BLaER1 (cell line): ENCODE measurements at regions not wholly inside any gene's neighbourhood (a gene's known extent, or its start where the extent isn't known, plus 50 kb on each side); places are given as distances from the start of the nearest gene placed in this dataset.
"Not testable (repeated sequence)": the region's sequence is repeated elsewhere in the genome, so short reads cannot be mapped to it uniquely, and the experiment has no call there.

Source experiments
- H3K27ac ChIP-seq: shearing (Covaris generic); formaldehyde crosslinking; 2 replicates; pipeline ENCODE4 v1.8.1; 2022
- H3K27me3 ChIP-seq: shearing (Covaris generic); formaldehyde crosslinking; 2 replicates; pipeline ENCODE4 v1.8.1; 2022
- H3K36me3 ChIP-seq: shearing (Covaris generic); formaldehyde crosslinking; 2 replicates; pipeline ENCODE4 v1.8.1; 2022
- H3K4me1 ChIP-seq: shearing (Covaris generic); formaldehyde crosslinking; 2 replicates; pipeline ENCODE4 v1.8.1; 2022
- H3K4me2 ChIP-seq: shearing (Covaris generic); formaldehyde crosslinking; 2 replicates; pipeline ENCODE4 v1.8.1; 2022
- H3K4me3 ChIP-seq: shearing (Covaris generic); formaldehyde crosslinking; 2 replicates; pipeline ENCODE4 v1.8.1; 2022
- H3K9ac ChIP-seq: shearing (Covaris generic); formaldehyde crosslinking; 2 replicates; pipeline ENCODE4 v1.8.1; 2022
- H3K9me3 ChIP-seq: shearing (Covaris generic); formaldehyde crosslinking; 2 replicates; pipeline ENCODE4 v1.8.1; 2022
- H4K20me1 ChIP-seq: shearing (Covaris generic); formaldehyde crosslinking; 2 replicates; pipeline ENCODE4 v1.8.1; 2022
- Cebpa-rat ChIP-seq: shearing (Covaris generic); IDR thresholded peaks from 2 replicates; pipeline ENCODE4 v1.8.1; 2022

DNA sequence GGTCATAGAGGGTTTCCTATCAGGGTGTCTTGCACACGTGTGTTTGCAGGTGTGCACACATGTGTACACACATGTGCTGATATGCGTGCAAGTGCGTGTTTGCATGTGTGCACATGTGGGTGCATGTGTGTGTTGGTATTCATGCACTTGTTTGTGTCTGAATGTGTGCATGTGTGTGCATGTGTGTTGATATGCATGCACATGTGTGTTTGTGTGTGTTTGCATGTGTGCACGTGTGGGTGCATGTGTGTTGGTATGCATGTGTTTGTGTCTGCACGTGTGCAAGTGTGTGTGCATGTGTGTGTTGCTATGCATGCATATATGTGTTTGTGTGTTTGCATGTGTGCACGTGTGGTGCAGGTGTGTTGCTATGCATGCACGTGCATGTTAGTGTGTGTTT is 150.5 kb downstream of the SOX1 start:
- H3K4me1 ChIP-seq = no peaks in the 10 kb centered on the region
- H3K27me3 ChIP-seq = no peaks in the 10 kb centered on the region

DNA sequence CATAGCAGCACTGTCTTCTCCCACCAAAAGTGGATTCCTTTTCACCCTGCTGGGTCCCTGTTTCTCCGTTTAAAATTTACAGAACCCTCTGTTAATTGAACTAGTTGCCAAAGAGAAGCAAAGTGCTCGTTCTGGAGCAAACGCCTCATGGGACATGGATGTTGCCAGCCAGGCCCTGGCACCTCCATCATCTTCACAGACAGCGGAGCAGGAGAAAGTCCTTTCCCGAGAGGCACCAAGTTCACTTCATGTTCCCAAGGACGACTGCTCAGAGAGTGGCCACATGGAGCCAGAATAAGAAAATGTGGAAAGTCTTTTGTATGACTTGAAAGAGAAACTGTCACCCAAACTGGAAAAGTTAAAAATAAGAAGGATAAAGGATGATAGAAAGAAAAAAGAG is 151.5 kb downstream of the SOX1 start:
- H3K27ac ChIP-seq = no peak overlapping the region
- no peak overlapping the region for H3K9ac ChIP-seq
- H3K27me3 ChIP-seq = no peaks in the 10 kb centered on the region
- H3K4me1 ChIP-seq = 0 out of 2 replicates have a peak, but pooled peaks cover 3% of the 10 kb centered on the region
- TF ChIP-seq Cebpa-rat = no peak
- H3K4me2 ChIP-seq = no peak overlapping the region
- H3K4me3 ChIP-seq = no peak overlapping the region
- no peaks in the 10 kb centered on the region for H4K20me1 ChIP-seq
- no peaks in the 10 kb centered on the region for H3K36me3 ChIP-seq
- no peaks in the 10 kb centered on the region for H3K9me3 ChIP-seq

More for the DNA sequence above, 150.5 kb downstream of the SOX1 start:
- TF ChIP-seq Cebpa-rat = no peak
- Histone ChIP-seq H3K9ac (no peak overlapping the region), H3K9me3 (no peaks in the 10 kb centered on the region), H3K36me3 (no peaks in the 10 kb centered on the region), H4K20me1 (no peaks in the 10 kb centered on the region), H3K27ac (no peak overlapping the region), H3K4me3 (no peak overlapping the region), H3K4me2 (no peak overlapping the region)

GRCh38 chr13:112219740-112220139 is 152.8 kb downstream of the SOX1 start:
- no peak overlapping the region for H3K9ac ChIP-seq
- 0 out of 2 replicates have a peak, but pooled peaks cover 3% of the 10 kb centered on the region for H3K4me1 ChIP-seq
- no peak overlapping the region for H3K4me3 ChIP-seq
- no peak overlapping the region for H3K4me2 ChIP-seq
- H3K9me3 ChIP-seq = no peaks in the 10 kb centered on the region
- H4K20me1 ChIP-seq = no peaks in the 10 kb centered on the region
- no peak for TF ChIP-seq Cebpa-rat
- H3K36me3 ChIP-seq = no peaks in the 10 kb centered on the region
- no peak overlapping the region for H3K27ac ChIP-seq
- H3K27me3 ChIP-seq = no peaks in the 10 kb centered on the region

- Histone ChIP-seq H3K9ac (no peak overlapping the region), H3K27ac (no peak overlapping the region), H3K36me3 (no peaks in the 10 kb centered on the region), H3K9me3 (no peaks in the 10 kb centered on the region), H3K4me3 (no peak overlapping the region), H3K27me3 (no peaks in the 10 kb centered on the region), H3K4me1 (0 out of 2 replicates have a peak, but pooled peaks cover 3% of the 10 kb centered on the region), H4K20me1 (no peaks in the 10 kb centered on the region), H3K4me2 (no peak overlapping the region)
- TF ChIP-seq Cebpa-rat = no peak
These were observed 153.4 kb downstream of the SOX1 start for GRCh38 chr13:112220296-112220875.

GRCh38 chr13:112220925-112221324 is 154.0 kb downstream of the SOX1 start:
- Histone ChIP-seq H3K4me1 (0 out of 2 replicates have a peak, but pooled peaks cover 3% of the 10 kb centered on the region), H3K36me3 (no peaks in the 10 kb centered on the region), H3K9me3 (no peaks in the 10 kb centered on the region), H4K20me1 (no peaks in the 10 kb centered on the region), H3K4me2 (no peak overlapping the region), H3K27ac (no peak overlapping the region), H3K4me3 (no peak overlapping the region), H3K9ac (no peak overlapping the region), H3K27me3 (no peaks in the 10 kb centered on the region)
- TF ChIP-seq Cebpa-rat = no peak

- Histone ChIP-seq H3K4me2 (no peak overlapping the region), H3K9ac (no peak overlapping the region), H3K9me3 (no peaks in the 10 kb centered on the region), H3K27ac (no peak overlapping the region), H3K4me3 (no peak overlapping the region), H3K27me3 (no peaks in the 10 kb centered on the region), H3K36me3 (no peaks in the 10 kb centered on the region), H3K4me1 (0 out of 2 replicates have a peak, but pooled peaks cover 3% of the 10 kb centered on the region), H4K20me1 (no peaks in the 10 kb centered on the region)
- no peak for TF ChIP-seq Cebpa-rat
These were observed 153.2 kb upstream of the SPACA7 start for GRCh38 chr13:112222971-112223370.

GRCh38 chr13:112223929-112224328 is 152.2 kb upstream of the SPACA7 start:
- H3K36me3 ChIP-seq, H3K4me2 ChIP-seq, H3K4me1 ChIP-seq, H3K9ac ChIP-seq, H4K20me1 ChIP-seq, H3K27ac ChIP-seq, H3K27me3 ChIP-seq, H3K9me3 ChIP-seq, H3K4me3 ChIP-seq: not testable (repeated sequence)

DNA sequence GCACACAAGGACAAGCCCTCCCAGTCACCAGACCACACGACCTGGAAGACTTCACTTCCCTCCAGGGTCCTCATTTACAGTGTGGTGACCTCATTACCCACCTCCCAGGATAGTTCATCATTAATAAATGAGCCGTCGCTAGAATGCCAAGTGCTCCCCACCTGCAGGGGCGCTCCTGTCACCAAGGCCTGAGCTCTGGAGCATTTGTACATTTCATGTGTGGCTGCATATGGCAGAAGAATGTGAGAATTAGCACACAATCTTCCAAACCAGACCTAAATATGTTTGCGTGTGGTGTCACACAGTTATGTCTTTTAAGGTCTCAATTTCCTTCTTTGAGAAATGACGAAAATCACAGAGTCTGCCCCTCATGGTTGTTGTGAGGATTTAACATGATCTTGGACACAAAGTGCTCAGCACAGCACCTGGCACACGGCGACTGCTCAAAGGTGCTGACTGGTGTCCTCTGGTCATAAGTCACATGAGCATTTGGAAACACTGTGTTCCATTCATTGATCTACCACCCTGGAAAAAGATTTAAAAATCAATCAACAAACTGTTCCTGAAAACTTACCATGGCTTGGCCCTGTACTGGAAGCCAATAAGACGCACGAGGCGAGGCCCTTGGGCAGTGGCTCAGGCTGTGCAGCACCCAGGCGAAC is 150.6 kb upstream of the SPACA7 start:
- no peaks in the 10 kb centered on the region for H4K20me1 ChIP-seq
- TF ChIP-seq Cebpa-rat = no peak
- no peak overlapping the region for H3K9ac ChIP-seq
- H3K4me3 ChIP-seq = no peak overlapping the region
- H3K4me2 ChIP-seq = no peak overlapping the region
- no peaks in the 10 kb centered on the region for H3K9me3 ChIP-seq
- no peaks in the 10 kb centered on the region for H3K36me3 ChIP-seq
- 0 out of 2 replicates have a peak, but pooled peaks cover 3% of the 10 kb centered on the region for H3K4me1 ChIP-seq
- H3K27ac ChIP-seq = no peak overlapping the region
- H3K27me3 ChIP-seq = no peaks in the 10 kb centered on the region

DNA sequence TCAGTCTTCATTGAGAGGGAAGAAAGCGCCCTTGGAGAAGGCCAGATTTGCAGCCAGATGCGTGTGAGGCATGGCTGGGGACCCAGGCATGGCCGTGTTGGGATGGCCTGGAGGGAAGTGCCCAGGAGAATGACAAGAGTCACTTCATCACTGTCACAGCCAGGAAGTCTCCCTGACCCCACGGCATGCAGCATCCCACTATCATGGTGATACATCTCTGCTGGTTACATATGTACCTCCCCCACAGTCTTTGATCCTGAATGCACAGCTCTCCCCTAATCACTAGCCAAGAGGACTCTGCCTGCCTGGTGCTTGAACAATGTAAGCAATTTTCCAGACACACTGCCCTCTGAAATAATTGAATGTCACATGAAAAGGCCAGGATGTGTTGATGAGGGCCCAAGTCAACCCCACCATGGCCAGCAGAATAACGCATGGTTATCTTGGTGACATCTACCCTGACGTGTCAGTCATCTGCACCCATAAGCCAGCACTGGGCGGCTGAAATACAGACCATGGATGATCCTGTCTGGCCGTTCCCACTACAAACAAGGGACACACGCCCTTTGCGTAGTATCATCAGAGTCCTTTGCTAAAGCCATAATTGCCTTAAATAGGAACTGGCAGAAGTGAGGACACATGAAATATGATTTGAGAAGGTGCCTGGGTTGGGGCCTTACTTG is 149.7 kb upstream of the SPACA7 start:
- H3K27me3 ChIP-seq = no peaks in the 10 kb centered on the region
- H3K9ac ChIP-seq = no peak overlapping the region
- H3K9me3 ChIP-seq = no peaks in the 10 kb centered on the region
- 0 out of 2 replicates have a peak, but pooled peaks cover 3% of the 10 kb centered on the region for H3K4me1 ChIP-seq
- no peak overlapping the region for H3K27ac ChIP-seq
- no peak for TF ChIP-seq Cebpa-rat
- no peaks in the 10 kb centered on the region for H4K20me1 ChIP-seq
- no peaks in the 10 kb centered on the region for H3K36me3 ChIP-seq
- H3K4me2 ChIP-seq = no peak overlapping the region
- no peak overlapping the region for H3K4me3 ChIP-seq

GRCh38 chr13:112227031-112227430 is 149.1 kb upstream of the SPACA7 start:
- H3K9ac ChIP-seq = no peak overlapping the region
- H3K9me3 ChIP-seq = no peaks in the 10 kb centered on the region
- no peaks in the 10 kb centered on the region for H3K36me3 ChIP-seq
- no peaks in the 10 kb centered on the region for H4K20me1 ChIP-seq
- H3K4me1 ChIP-seq = 0 out of 2 replicates have a peak, but pooled peaks cover 3% of the 10 kb centered on the region
- H3K27me3 ChIP-seq = no peaks in the 10 kb centered on the region
- no peak overlapping the region for H3K27ac ChIP-seq
- H3K4me3 ChIP-seq = no peak overlapping the region
- no peak for TF ChIP-seq Cebpa-rat
- no peak overlapping the region for H3K4me2 ChIP-seq
